Aorta (tissue), 5 donors: ENCODE measurements at regions not wholly inside any gene's neighbourhood (a gene's known extent, or its start where the extent isn't known, plus 50 kb on each side); places are given as distances from the start of the nearest gene placed in this dataset.

Source experiments
- ATAC-seq: fragments of 200-7000 bp; cut with Tn5 transposase; one replicate; pipeline ENCODE4 v1.9.1; 2022; ENCODE audit warnings: moderate library complexity; ENCODE audit not compliant: low FRiP score
- DNase-seq, 2 donors: peaks; one replicate each; pipeline ENCODE4 v3.0.0-alpha.2; 2020
- H3K27ac ChIP-seq, 2 donors: one replicate each; pipeline ENCODE4 v1.5.1; 2013; ENCODE audit warnings: low read length in 2 of 2, mild to moderate bottlenecking in 2 of 2, moderate library complexity in 2 of 2, control low read depth in 1 of 2, inconsistent platforms in 1 of 2, low read depth in 1 of 2
- H3K27me3 ChIP-seq, 2 donors: one replicate each; pipeline ENCODE4 v1.6.1; 2013; ENCODE audit warnings: control low read depth in 1 of 2, low read length in 1 of 2, mild to moderate bottlenecking in 1 of 2, moderate library complexity in 1 of 2; ENCODE audit not compliant: insufficient read depth in 2 of 2, control insufficient read depth in 1 of 2
- H3K36me3 ChIP-seq, 2 donors: one replicate each; pipeline ENCODE4 v1.6.1; 2013; ENCODE audit warnings: control low read depth in 1 of 2, low read length in 1 of 2, mild to moderate bottlenecking in 1 of 2; ENCODE audit not compliant: insufficient read depth in 2 of 2, control insufficient read depth in 1 of 2
- H3K4me1 ChIP-seq, 2 donors: one replicate each; pipeline ENCODE4 v1.6.1; 2013; ENCODE audit warnings: low read length in 2 of 2, control low read depth in 1 of 2, mild to moderate bottlenecking in 1 of 2, moderate library complexity in 1 of 2; ENCODE audit not compliant: insufficient read depth in 2 of 2, control insufficient read depth in 1 of 2
- H3K4me3 ChIP-seq, 2 donors: one replicate each; pipeline ENCODE4 v1.5.1; 2013; ENCODE audit warnings: low read length in 2 of 2, control low read depth in 1 of 2, mild to moderate bottlenecking in 1 of 2
- H3K9me3 ChIP-seq: one replicate; pipeline ENCODE4 v1.6.1; 2013; ENCODE audit warnings: mild to moderate bottlenecking, low read length; ENCODE audit not compliant: control insufficient read depth
- WGBS, 2 donors: extraction: QIAGEN DNeasy Blood & Tissue Kit; methylation state at CpG; one replicate each; pipeline ENCODE4 v1.1.7; 2013; 5-methylcytosine and 5-hydroxymethylcytosine counted together
- intact Hi-C, 2 donors: fragments of 100-400 bp; cut with DNase I; formaldehyde crosslinking; loops; one replicate each; pipeline versions ENCODE4 v1.14.2 to v1.15.0; 2022
- donor health status: healthy with polysubstance abuse.
- donor health status: Bipolar disorder and iron deficiency.
- donor health status: DM: no; HTN: no; CAD: no.
- donor health status: DM: no; HTN: no; CAD: no.
- donor health status: DM: yes; HTN: yes; CAD: no.

DNA sequence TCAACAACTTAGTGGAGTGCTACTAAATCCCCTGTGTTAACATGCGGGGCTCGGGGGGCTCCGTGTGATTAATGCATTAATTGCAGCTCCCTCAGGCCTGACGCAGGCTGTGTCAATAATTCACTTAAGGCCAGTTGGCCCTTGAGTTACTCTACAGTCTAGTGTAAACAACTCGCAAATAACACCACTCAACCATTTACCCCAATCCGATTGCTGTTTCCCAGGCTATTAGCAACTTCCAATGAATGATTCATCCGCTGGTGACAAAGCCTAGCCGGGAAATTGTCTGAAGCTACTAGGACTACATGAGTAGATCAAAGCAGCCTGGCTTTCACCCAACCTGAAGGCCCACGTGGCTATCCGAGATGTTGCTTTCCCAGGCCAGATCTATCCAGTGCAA is 121.3 kb upstream of the SOX14 start:
- H3K9me3 ChIP-seq = no peaks in the 10 kb centered on the region
- H3K4me1 ChIP-seq = no peaks in the 10 kb centered on the region
- no peak for DNase-seq
- H3K4me3 ChIP-seq = no peak overlapping the region
- no peak for ATAC-seq
- no peaks in the 10 kb centered on the region for H3K36me3 ChIP-seq
- 2 to 5% methylated on average over 10 of the region's 10 CpGs for WGBS, 2 donors
- no peak overlapping the region for H3K27ac ChIP-seq
- intact Hi-C loops = no loop called here
- peaks cover 0 to 2% of the 10 kb centered on the region in 2 donors for H3K27me3 ChIP-seq

DNA sequence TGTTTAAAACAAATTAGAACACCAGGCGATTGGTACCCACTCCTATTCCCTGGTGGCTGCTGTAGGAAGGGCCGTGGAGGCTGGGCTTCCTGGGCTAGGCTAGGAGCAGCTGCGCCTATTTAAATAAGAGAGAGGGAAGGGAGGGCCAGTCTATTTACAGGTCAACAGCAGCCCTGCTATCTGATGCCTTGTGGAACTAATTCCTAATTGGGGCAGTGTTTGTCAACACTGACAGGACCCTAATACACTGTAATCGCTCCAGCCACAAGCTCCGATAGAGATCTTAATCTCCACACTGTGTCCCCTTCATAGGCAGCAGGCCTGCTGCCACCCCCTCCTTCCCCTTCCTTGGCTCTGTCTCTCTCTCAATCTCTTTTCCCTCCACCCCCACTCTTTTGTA is 116.9 kb upstream of the SOX14 start:
- ATAC-seq (no peak), DNase-seq (no peak)
- no peaks in the 10 kb centered on the region for H3K36me3 ChIP-seq
- WGBS, 2 donors = 9% methylated on average over 5 of the region's 5 CpGs
- H3K27me3 ChIP-seq = peaks cover 0 to 2% of the 10 kb centered on the region in 2 donors
- H3K4me3 ChIP-seq = no peak overlapping the region
- peaks cover 3% of the 10 kb centered on the region for H3K9me3 ChIP-seq
- intact Hi-C loops = no loop called here
- H3K27ac ChIP-seq = no peak overlapping the region
- H3K4me1 ChIP-seq = no peaks in the 10 kb centered on the region

DNA sequence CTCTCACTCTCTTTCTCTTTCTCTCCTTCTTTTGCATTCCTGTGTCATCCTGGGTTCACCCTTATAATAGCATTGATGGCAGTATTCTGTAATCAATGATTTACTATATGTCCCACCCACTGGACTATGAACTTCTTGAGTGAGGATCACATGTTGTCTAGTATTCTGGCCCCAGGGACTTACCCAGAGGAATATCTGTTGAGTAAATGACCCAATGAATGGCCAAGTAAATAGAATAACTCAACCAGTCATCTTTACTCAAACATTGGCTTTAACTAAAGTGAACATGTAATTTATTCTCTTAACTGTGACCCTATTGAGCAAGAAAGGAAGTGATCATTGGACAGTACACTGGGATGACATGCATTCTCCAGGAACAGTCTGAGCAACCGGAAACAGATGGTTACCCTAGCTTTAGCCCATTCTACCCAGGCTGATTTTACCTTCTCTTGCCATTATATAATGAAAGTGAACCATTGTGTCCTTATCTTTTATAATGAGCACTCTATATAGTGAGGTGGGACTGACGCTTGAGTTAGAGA is 94.5 kb upstream of the SOX14 start:
- Histone ChIP-seq H3K27ac (no peak overlapping the region), H3K36me3 (no peaks in the 10 kb centered on the region), H3K9me3 (peaks cover 1% of the 10 kb centered on the region), H3K4me1 (no peaks in the 10 kb centered on the region), H3K4me3 (no peak overlapping the region), H3K27me3 (no peaks in the 10 kb centered on the region)
- 86 to 91% methylated on average over 2 of the region's 2 CpGs for WGBS, 2 donors
- no peak for ATAC-seq
- intact Hi-C loops = no loop called here
- DNase-seq = no peak

DNA sequence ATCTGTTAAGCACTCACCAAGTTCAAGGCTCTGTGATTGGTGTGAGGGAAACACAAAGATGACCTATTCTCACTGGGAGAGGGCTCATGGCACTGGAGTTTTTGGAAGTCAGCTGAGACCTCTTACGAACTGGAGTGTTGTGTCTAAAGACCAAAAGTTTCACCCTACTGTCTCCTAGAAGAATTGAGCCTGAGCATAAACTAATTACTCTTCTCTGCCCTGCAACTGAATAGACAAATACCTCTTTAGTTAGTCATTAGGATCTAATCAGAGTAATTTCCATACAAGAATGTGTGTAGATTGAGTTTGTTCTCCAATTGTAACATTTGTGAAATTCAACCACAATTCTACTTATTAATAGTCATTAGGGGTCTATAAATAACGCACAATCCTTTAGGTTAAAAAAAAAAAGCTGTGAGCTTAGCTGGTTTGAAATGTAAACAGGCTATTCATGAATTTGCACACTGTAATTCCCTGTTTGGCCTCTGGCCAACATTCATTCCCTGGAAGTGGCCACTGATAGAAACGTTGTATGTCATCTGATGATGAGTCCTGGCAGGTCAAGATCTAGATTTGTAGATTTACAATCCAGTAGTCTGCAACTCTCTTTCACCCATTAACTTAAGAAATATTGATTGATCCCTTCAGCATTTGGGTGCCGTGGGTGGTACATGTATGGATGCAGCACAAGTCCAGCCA is 76.8 kb upstream of the SOX14 start:
- H3K4me1 ChIP-seq = no peaks in the 10 kb centered on the region
- DNase-seq (no peak), ATAC-seq (no peak)
- H3K9me3 ChIP-seq = peaks cover 1% of the 10 kb centered on the region
- intact Hi-C loops = no loop called here
- no peak overlapping the region for H3K4me3 ChIP-seq
- no peaks in the 10 kb centered on the region for H3K36me3 ChIP-seq
- no peak overlapping the region for H3K27ac ChIP-seq
- no peaks in the 10 kb centered on the region for H3K27me3 ChIP-seq
- WGBS, 2 donors = 55 to 62% methylated on average over 4 of the region's 4 CpGs

DNA sequence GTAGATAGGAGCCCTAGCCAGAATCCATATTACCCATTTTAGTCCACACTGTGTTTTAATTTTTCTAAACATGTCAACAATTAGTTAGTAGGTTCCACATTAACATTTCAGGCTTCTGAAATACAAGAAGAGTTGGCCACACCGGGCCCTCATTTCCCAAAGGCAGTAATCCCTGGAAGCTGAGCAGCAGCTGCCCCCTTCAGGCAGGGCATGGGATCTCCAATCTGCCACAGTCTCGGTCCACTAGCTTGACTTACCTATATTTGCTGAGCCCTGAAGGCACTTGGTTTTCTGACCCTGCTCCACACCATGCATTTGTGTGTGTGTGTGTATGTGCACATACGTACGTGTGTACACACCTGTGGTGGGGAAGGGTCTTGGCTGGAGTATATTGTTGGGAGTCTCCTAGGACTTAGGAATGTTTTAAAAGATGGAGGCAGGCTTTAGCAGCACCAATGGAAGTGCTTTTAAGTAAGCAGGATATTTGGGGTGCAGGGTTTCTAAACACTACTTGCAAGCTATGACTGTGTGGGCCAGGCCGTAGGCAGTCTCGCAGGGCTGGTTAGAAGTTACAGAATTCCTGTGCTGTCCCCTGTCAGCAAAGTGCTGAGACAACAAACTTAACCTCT is 71.2 kb upstream of the SOX14 start:
- 22 to 26% methylated on average over 6 of the region's 6 CpGs for WGBS, 2 donors
- DNase-seq = no peak
- H3K9me3 ChIP-seq = no peaks in the 10 kb centered on the region
- no peak overlapping the region for H3K4me3 ChIP-seq
- no peaks in the 10 kb centered on the region for H3K4me1 ChIP-seq
- H3K36me3 ChIP-seq = no peaks in the 10 kb centered on the region
- intact Hi-C loops = no loop called here
- no peak overlapping the region for H3K27ac ChIP-seq
- H3K27me3 ChIP-seq = peaks cover 0 to 2% of the 10 kb centered on the region in 2 donors
- peak; percentile 36 for ATAC-seq

DNA sequence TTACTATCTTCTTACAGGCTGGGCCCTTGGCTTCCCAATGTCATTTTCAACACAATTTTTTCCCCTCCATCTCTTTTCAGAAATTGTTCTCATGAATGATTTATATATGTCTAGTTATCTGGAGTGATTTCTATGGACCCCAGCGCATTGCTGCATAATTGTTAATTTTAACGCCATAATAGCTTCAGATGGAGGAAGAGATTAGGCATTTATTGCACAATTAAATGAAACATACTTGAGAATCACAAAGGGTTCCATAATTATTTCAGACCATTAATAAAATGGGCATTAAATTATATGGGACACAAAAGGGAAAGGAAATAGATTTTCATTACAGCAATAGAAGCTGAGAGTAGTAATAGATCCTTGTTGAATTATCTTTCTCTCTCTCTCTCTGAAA is 70.3 kb upstream of the SOX14 start:
- no peaks in the 10 kb centered on the region for H3K4me1 ChIP-seq
- no peak for ATAC-seq
- H3K9me3 ChIP-seq = no peaks in the 10 kb centered on the region
- no peak overlapping the region for H3K27ac ChIP-seq
- DNase-seq = no peak
- 87 to 90% methylated on average over 2 of the region's 2 CpGs for WGBS, 2 donors
- intact Hi-C loops = no loop called here
- peaks cover 0 to 2% of the 10 kb centered on the region in 2 donors for H3K27me3 ChIP-seq
- H3K4me3 ChIP-seq = no peak overlapping the region
- H3K36me3 ChIP-seq = no peaks in the 10 kb centered on the region

DNA sequence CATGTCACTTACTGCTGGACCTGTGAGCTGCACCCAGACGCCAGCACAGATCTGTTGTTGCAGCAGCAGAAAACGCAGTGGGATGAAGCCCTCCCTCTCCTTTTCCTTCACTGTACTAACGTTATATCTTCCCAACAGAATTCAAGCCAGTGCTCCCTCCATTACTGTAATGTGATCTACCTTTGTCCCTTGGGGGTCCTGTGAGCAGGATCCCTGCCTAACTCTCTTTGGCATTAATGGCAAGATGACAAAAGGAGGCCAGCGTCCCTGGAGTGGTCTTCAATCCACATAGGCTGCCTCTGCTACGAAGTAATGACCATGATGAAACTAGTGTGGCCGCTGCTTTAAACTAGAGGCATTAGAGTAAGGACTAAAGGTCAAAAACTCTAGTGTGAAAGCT is 69.3 kb upstream of the SOX14 start:
- H3K4me1 ChIP-seq = no peaks in the 10 kb centered on the region
- no peaks in the 10 kb centered on the region for H3K9me3 ChIP-seq
- WGBS, 2 donors = 27 to 36% methylated on average over 6 of the region's 6 CpGs
- ATAC-seq (no peak), DNase-seq (no peak)
- H3K27ac ChIP-seq = no peak overlapping the region
- intact Hi-C loops = no loop called here
- no peak overlapping the region for H3K4me3 ChIP-seq
- H3K36me3 ChIP-seq = no peaks in the 10 kb centered on the region
- H3K27me3 ChIP-seq = peaks cover 0 to 2% of the 10 kb centered on the region in 2 donors

DNA sequence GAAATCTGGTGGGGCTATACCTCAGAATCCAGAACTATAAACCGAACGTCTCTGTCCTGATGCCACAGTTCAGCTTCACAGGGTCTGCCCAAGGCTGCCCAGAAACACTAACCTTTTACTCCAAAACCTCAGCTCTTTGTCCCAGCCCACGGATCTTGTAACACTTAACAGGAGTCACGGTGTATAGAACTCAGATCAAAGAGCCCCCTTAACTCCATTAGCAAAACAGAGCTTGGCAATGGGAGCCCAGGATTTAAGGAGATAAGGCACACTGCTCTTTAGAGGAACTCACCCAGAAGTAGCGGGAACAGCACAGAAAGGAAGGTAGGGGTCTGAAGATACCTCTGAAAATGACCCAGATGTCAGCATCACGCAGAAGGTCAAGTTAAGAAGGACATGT is 68.8 kb upstream of the SOX14 start:
- WGBS, 2 donors = 48 to 53% methylated on average over 6 of the region's 6 CpGs
- Histone ChIP-seq H3K4me1 (no peaks in the 10 kb centered on the region), H3K27ac (no peak overlapping the region), H3K9me3 (no peaks in the 10 kb centered on the region), H3K36me3 (no peaks in the 10 kb centered on the region), H3K27me3 (peaks cover 0 to 2% of the 10 kb centered on the region in 2 donors), H3K4me3 (no peak overlapping the region)
- no peak for ATAC-seq
- intact Hi-C loops = no loop called here
- no peak for DNase-seq

DNA sequence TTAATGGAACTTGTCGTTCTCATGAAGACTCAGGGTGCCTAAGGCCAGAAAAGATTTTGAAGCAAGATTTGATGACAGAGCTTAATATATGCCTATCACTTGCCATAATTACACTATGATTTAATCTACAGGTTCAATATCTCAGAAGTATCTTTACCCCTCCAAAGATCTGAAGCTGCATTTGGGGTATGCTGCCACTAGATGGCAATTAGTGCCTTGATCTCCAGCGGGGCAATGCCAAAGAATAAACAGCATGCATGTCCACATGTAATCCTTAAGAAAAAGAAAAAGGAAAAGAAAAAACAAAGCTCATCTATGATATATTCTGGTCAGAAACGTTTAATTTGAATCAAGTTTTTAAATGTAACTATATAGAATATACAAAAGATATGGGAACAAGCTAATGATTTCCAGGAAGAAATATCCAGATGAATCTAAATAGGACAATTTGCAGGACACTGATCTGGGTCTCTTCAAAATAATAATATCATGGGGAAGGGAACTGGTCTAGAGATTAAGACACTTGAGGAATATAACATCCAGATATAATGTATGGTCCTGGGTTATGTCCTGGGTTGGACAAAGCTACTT is 55.0 kb upstream of the SOX14 start:
- H3K27ac ChIP-seq = no peak overlapping the region
- H3K36me3 ChIP-seq = no peaks in the 10 kb centered on the region
- H3K27me3 ChIP-seq = peaks cover 0 to 4% of the 10 kb centered on the region in 2 donors
- peaks cover 2% of the 10 kb centered on the region for H3K9me3 ChIP-seq
- 0 to 3% methylated on average over 3 of the region's 3 CpGs for WGBS, 2 donors
- H3K4me3 ChIP-seq = no peak overlapping the region
- intact Hi-C loops = no loop called here
- DNase-seq (no peak), ATAC-seq (no peak)
- H3K4me1 ChIP-seq = no peaks in the 10 kb centered on the region
